ENCODE measurements at regions not wholly inside any gene's neighbourhood (a gene's known extent, or its start where the extent isn't known, plus 50 kb on each side); places are given as distances from the start of the nearest gene placed in this dataset.

GRCh38 chr5:125492977-125493376 lies 746.5 kb upstream of the ZNF608 start:
- no peak for DNase-seq (ENCODE audit: low read depth)
- no peak for TF ChIP-seq CTCF (IDR thresholded peaks at IDR 0.05; ENCODE audit: insufficient read depth, low read depth, low read length)
- H3K4me3 ChIP-seq (ENCODE audit: low read depth, low read length) = no peak overlapping the region

- TF ChIP-seq CTCF (IDR thresholded peaks at IDR 0.05; ENCODE audit: insufficient read depth, low read depth, low read length) = no peak
- no peak overlapping the region for H3K4me3 ChIP-seq (ENCODE audit: low read depth, low read length)
- no peak for DNase-seq (ENCODE audit: low read depth)
These were observed 750.0 kb upstream of the ZNF608 start for GRCh38 chr5:125496393-125496792.

- TF ChIP-seq CTCF (IDR thresholded peaks at IDR 0.05; ENCODE audit: insufficient read depth, low read depth, low read length) = no peak
- no peak for DNase-seq (ENCODE audit: low read depth)
These were observed 751.2 kb upstream of the ZNF608 start for GRCh38 chr5:125497651-125498050.

GRCh38 chr5:125499636-125500332 lies 753.3 kb upstream of the ZNF608 start:
- TF ChIP-seq CTCF (IDR thresholded peaks at IDR 0.05; ENCODE audit: insufficient read depth, low read depth, low read length) = no peak
- no peak overlapping the region for H3K4me3 ChIP-seq (ENCODE audit: low read depth, low read length)
- no peak for DNase-seq (ENCODE audit: low read depth)

More at GRCh38 chr5:125497651-125498050, 751.2 kb upstream of the ZNF608 start:
- H3K4me3 ChIP-seq (ENCODE audit: low read depth, low read length) = no peak overlapping the region

- no peak for TF ChIP-seq CTCF (IDR thresholded peaks at IDR 0.05; ENCODE audit: insufficient read depth, low read depth, low read length)
- no peak for DNase-seq (ENCODE audit: low read depth)
- H3K4me3 ChIP-seq (ENCODE audit: low read depth, low read length) = no peak overlapping the region
These were observed 755.0 kb upstream of the ZNF608 start for GRCh38 chr5:125501396-125501795.

GRCh38 chr5:125503946-125504345 lies 757.5 kb upstream of the ZNF608 start:
- H3K4me3 ChIP-seq (ENCODE audit: low read depth, low read length) = no peak overlapping the region
- DNase-seq (ENCODE audit: low read depth) = no peak
- no peak for TF ChIP-seq CTCF (IDR thresholded peaks at IDR 0.05; ENCODE audit: insufficient read depth, low read depth, low read length)

- TF ChIP-seq CTCF (IDR thresholded peaks at IDR 0.05; ENCODE audit: insufficient read depth, low read depth, low read length) = no peak
- DNase-seq (ENCODE audit: low read depth) = no peak
- no peak overlapping the region for H3K4me3 ChIP-seq (ENCODE audit: low read depth, low read length)
These were observed 758.7 kb upstream of the ZNF608 start for GRCh38 chr5:125505115-125505514.

Data from fibroblast of villous mesenchyme (primary cell).